ENCODE measurements at regions not wholly inside any gene's neighbourhood (a gene's known extent, or its start where the extent isn't known, plus 50 kb on each side); places are given as distances from the start of the nearest gene placed in this dataset.

GRCh38 chr3:104536715-104537114 lies 830.0 kb upstream of the ALCAM start:
- H3K4me3 Mint-ChIP-seq: no peak overlapping the region
- no peaks in the 10 kb centered on the region for H3K9me3 Mint-ChIP-seq
- CTCF ChIA-PET: no interaction called here
- H3K36me3 Mint-ChIP-seq: no peaks in the 10 kb centered on the region
- H3K27me3 Mint-ChIP-seq: no peaks in the 10 kb centered on the region
- H3K4me1 Mint-ChIP-seq: no peaks in the 10 kb centered on the region
- DNase-seq: no peak
- H3K27ac Mint-ChIP-seq: no peak overlapping the region

GRCh38 chr3:104537323-104537722 lies 829.4 kb upstream of the ALCAM start:
- no peaks in the 10 kb centered on the region for H3K36me3 Mint-ChIP-seq
- H3K9me3 Mint-ChIP-seq: no peaks in the 10 kb centered on the region
- no peak overlapping the region for H3K27ac Mint-ChIP-seq
- CTCF ChIA-PET: no interaction called here
- no peak for DNase-seq
- H3K4me3 Mint-ChIP-seq: no peak overlapping the region
- no peaks in the 10 kb centered on the region for H3K27me3 Mint-ChIP-seq
- no peaks in the 10 kb centered on the region for H3K4me1 Mint-ChIP-seq

DNA sequence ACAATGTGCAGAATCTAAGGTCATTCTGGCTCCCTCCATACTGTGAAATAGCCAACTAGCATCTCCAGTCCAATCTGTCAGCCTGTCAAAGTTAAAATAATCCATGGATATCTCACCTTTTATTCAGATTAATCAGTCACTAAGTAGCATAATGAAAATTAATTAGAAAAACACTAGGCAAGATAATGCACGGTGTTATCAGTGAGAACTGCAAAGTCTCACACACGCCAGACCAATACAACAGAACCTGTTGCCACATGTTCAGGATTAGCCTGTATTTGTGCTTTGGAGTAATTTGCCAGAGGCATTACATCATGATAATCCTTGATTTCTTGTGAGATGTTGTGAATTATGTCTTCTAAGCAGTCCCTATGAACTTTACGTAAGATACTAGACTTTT lies 820.4 kb upstream of the ALCAM start:
- CTCF ChIA-PET: no interaction called here
- no peak overlapping the region for H3K27ac Mint-ChIP-seq
- H3K9me3 Mint-ChIP-seq: no peaks in the 10 kb centered on the region
- H3K4me3 Mint-ChIP-seq: no peak overlapping the region
- no peaks in the 10 kb centered on the region for H3K36me3 Mint-ChIP-seq
- H3K4me1 Mint-ChIP-seq: no peaks in the 10 kb centered on the region
- DNase-seq: no peak
- H3K27me3 Mint-ChIP-seq: no peaks in the 10 kb centered on the region

- no peaks in the 10 kb centered on the region for H3K36me3 Mint-ChIP-seq
These were observed 819.7 kb upstream of the ALCAM start for GRCh38 chr3:104547031-104547430.

DNA sequence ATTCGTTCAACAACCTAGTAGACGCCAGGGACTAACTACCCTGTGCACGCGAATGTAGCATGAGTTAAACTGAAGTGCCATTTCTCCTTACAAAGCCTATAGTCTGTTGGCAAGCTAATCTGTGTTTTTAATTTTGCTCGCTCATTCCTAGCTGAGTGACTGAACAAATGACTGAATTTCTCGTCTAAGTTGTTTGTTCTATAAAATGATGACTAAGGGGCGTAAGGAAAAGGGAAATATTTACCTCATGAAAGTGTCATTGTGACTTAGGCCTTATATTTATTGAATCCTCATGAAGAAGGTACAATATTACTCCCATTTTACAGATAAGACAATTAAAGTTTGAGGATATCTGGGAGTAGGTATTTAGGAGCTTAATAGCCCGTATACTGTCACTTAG lies 818.3 kb upstream of the ALCAM start:
- Mint-ChIP-seq H3K27ac (no peak overlapping the region), H3K4me3 (no peak overlapping the region), H3K9me3 (no peaks in the 10 kb centered on the region), H3K36me3 (no peaks in the 10 kb centered on the region), H3K27me3 (no peaks in the 10 kb centered on the region), H3K4me1 (no peaks in the 10 kb centered on the region)
- CTCF ChIA-PET: no interaction called here
- no peak for DNase-seq

More at GRCh38 chr3:104547031-104547430, 819.7 kb upstream of the ALCAM start:
- no peak for DNase-seq
- Mint-ChIP-seq H3K4me3 (no peak overlapping the region), H3K9me3 (no peaks in the 10 kb centered on the region), H3K4me1 (no peaks in the 10 kb centered on the region), H3K27ac (no peak overlapping the region), H3K27me3 (no peaks in the 10 kb centered on the region)
- CTCF ChIA-PET: no interaction called here

DNA sequence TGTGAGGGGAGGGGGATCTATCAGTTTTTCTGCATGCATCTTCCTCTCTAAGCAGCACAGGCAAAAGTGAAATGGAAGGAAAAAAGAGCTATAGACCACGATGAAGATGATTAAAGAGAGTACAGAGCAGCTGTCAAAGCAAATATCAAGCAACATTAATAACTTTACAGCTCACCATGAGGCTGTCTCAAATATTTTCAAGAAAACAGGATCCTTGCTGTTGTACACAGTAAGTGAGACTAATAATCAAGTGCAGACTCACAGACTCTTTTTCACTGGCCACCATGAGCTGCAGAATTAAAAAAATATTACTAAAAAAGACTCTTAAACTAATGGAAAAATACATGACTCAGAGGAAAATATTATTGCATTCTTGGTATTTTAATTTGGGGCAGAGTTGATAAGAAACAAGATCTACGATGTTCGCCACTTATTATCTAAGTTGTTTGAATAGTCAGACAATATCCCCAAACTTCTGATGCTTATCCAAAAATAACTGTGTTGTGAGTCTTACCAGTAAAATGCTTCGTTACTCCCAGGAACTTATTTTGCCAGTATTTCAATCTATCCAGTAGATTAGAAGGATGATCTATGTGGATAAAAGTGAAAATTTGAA lies 817.5 kb upstream of the ALCAM start:
- CTCF ChIA-PET: no interaction called here
- H3K9me3 Mint-ChIP-seq: no peaks in the 10 kb centered on the region
- H3K36me3 Mint-ChIP-seq: no peaks in the 10 kb centered on the region
- H3K27ac Mint-ChIP-seq: no peak overlapping the region
- no peak for DNase-seq
- H3K4me1 Mint-ChIP-seq: no peaks in the 10 kb centered on the region
- no peaks in the 10 kb centered on the region for H3K27me3 Mint-ChIP-seq
- no peak overlapping the region for H3K4me3 Mint-ChIP-seq

- Mint-ChIP-seq H3K9me3 (no peaks in the 10 kb centered on the region), H3K27me3 (peaks cover 5% of the 10 kb centered on the region), H3K4me3 (no peak overlapping the region), H3K27ac (no peak overlapping the region), H3K36me3 (no peaks in the 10 kb centered on the region), H3K4me1 (no peaks in the 10 kb centered on the region)
- CTCF ChIA-PET: no interaction called here
- no peak for DNase-seq
These were observed 813.6 kb upstream of the ALCAM start for GRCh38 chr3:104553121-104553520.

GRCh38 chr3:104554425-104554824 lies 812.3 kb upstream of the ALCAM start:
- Mint-ChIP-seq H3K36me3 (no peaks in the 10 kb centered on the region), H3K27me3 (peaks cover 5% of the 10 kb centered on the region), H3K4me1 (no peaks in the 10 kb centered on the region), H3K27ac (no peak overlapping the region), H3K9me3 (no peaks in the 10 kb centered on the region), H3K4me3 (no peak overlapping the region)
- CTCF ChIA-PET: no interaction called here
- DNase-seq: no peak

DNA sequence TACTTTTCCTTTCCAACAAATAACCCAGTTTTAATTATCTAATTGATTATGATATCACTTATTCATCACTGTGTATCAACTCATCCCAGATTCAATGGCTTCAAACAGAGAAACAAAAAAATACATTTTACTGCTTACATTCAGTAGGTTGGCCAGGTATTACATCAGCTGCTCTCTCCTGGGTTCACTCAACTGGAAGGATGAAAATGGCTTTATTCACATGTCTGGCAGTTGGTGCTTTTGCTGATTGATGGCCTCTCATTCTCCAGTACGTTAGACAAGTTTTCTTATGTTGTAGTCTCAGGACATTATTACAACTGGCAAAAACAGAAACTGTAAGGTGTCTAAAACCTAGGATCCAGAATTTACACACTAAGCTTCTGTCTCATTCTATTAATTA lies 811.0 kb upstream of the ALCAM start:
- no peaks in the 10 kb centered on the region for H3K4me1 Mint-ChIP-seq
- no peaks in the 10 kb centered on the region for H3K36me3 Mint-ChIP-seq
- CTCF ChIA-PET: no interaction called here
- H3K9me3 Mint-ChIP-seq: no peaks in the 10 kb centered on the region
- DNase-seq: no peak
- H3K4me3 Mint-ChIP-seq: no peak overlapping the region
- H3K27me3 Mint-ChIP-seq: peaks cover 5% of the 10 kb centered on the region
- no peak overlapping the region for H3K27ac Mint-ChIP-seq

DNA sequence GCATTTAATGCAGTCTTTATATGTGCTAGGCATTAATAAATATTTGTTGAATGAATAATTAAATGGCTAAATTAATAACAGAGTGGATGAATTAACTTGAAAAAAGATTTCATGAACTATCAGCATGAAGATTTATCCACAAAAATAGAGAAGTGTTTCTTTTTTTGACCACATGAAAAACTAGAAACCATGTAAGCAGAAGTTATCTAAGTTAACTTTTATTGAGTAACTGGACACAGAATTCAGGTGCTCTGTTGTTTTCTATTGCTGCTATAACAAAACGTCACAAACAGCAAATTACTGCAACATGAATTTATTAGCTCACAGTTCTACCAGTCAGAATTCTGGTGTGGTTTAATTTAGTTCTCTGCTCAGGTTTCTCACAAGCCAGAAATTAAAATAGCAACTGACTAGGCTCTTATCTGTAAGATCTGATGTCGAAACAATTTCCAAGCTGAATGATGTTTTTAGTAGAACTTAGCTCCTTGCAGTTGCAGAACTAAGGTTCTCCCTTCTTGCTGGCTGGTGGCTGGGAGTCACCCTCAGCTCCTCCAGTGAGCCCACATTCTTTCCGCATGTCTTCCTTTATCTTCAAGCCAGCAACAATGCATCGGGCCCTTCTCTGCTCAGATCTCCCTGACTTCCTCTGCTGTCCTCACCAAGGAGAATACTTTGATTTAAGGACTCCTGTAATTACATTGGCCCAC lies 810.2 kb upstream of the ALCAM start:
- no peaks in the 10 kb centered on the region for H3K4me1 Mint-ChIP-seq
- CTCF ChIA-PET: no interaction called here
- no peak overlapping the region for H3K4me3 Mint-ChIP-seq

DNA sequence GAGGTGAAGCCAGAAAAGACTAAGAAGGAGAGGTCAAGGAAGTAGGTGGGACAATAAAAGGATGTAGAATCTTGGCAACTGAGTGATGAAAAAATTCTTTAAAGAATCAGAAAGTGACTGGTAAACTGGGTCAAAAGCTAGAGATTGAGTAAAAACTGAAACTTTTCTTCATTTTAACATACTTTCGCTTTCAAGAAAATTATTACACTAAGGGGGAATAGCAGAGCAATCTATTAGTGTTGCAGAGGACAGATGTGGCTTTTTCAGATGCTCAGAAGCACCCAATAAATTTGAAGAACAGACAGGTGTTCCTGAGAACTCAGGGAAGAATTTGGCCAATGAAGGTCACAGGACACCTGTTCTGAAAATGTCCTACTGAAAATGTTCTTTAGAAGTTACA lies 805.4 kb upstream of the ALCAM start:
- H3K27ac Mint-ChIP-seq: no peak overlapping the region
- H3K4me3 Mint-ChIP-seq: no peak overlapping the region
- no peaks in the 10 kb centered on the region for H3K9me3 Mint-ChIP-seq
- no peak for DNase-seq
- H3K4me1 Mint-ChIP-seq: no peaks in the 10 kb centered on the region
- CTCF ChIA-PET: no interaction called here
- no peaks in the 10 kb centered on the region for H3K36me3 Mint-ChIP-seq
- peaks cover 5% of the 10 kb centered on the region for H3K27me3 Mint-ChIP-seq

More for the DNA sequence above, 810.2 kb upstream of the ALCAM start:
- Mint-ChIP-seq H3K27me3 (peaks cover 5% of the 10 kb centered on the region), H3K36me3 (no peaks in the 10 kb centered on the region), H3K9me3 (no peaks in the 10 kb centered on the region), H3K27ac (no peak overlapping the region)
- DNase-seq: no peak

DNA sequence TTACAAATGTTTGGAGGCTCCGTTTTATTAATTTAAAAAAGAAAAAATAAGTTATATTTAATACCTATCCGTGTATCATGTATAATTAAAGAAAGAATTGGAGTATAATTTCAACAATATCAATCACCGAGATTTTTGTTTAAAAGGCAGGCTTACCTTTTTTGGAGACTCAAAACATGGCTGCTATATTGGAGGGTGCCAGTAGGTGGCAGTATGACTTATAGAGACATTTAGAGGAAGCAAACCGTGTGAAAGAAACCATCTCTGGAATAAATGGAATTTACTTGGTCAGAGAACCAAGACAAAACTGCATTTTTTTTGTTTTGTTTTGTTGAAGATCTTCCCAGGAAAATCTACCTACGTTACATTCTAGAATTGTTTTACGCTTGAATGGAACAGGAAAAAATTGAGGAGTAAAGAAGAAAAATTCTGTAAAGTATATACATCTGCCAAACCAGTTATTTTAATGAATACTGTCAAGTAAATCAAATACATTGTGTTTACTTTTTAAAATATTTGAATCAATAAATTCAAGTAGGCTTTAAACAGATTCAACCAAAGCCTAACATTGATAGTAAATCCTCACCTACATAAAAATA lies 802.6 kb upstream of the ALCAM start:
- H3K27ac Mint-ChIP-seq: no peak overlapping the region
- H3K9me3 Mint-ChIP-seq: no peaks in the 10 kb centered on the region
- no peaks in the 10 kb centered on the region for H3K4me1 Mint-ChIP-seq
- DNase-seq: peak; percentile 74
- H3K27me3 Mint-ChIP-seq: no peaks in the 10 kb centered on the region
- CTCF ChIA-PET: no interaction called here
- H3K36me3 Mint-ChIP-seq: no peaks in the 10 kb centered on the region
- H3K4me3 Mint-ChIP-seq: no peak overlapping the region

DNA sequence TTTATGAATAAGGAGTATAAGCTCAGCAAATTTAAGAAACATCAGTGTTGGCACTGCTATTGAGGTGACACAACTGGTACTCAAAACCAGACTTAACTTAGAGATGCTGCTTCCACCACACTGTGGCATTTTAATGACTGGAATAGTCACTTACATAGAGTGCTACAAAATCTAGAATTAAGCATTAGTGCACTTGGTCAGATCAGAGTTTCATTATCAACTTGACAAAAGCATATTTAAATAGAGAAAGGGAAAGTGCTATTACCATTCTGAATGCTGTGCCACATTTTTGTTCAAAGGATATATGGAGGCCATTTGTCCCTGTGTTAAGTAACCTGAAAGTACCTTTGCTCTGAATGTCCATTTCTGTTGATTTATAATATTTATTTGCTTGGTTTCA lies 800.7 kb upstream of the ALCAM start:
- no peaks in the 10 kb centered on the region for H3K27me3 Mint-ChIP-seq
- no peak overlapping the region for H3K4me3 Mint-ChIP-seq
- CTCF ChIA-PET: no interaction called here
- no peaks in the 10 kb centered on the region for H3K4me1 Mint-ChIP-seq
- DNase-seq: no peak
- no peaks in the 10 kb centered on the region for H3K36me3 Mint-ChIP-seq
- H3K27ac Mint-ChIP-seq: no peak overlapping the region
- no peaks in the 10 kb centered on the region for H3K9me3 Mint-ChIP-seq

- Mint-ChIP-seq H3K9me3 (peaks cover 29% of the 10 kb centered on the region), H3K4me3 (no peak overlapping the region), H3K27me3 (no peaks in the 10 kb centered on the region), H3K36me3 (no peaks in the 10 kb centered on the region), H3K4me1 (no peaks in the 10 kb centered on the region), H3K27ac (no peak overlapping the region)
- no peak for DNase-seq
- CTCF ChIA-PET: no interaction called here
These were observed 791.1 kb upstream of the ALCAM start for GRCh38 chr3:104575634-104576033.

DNA sequence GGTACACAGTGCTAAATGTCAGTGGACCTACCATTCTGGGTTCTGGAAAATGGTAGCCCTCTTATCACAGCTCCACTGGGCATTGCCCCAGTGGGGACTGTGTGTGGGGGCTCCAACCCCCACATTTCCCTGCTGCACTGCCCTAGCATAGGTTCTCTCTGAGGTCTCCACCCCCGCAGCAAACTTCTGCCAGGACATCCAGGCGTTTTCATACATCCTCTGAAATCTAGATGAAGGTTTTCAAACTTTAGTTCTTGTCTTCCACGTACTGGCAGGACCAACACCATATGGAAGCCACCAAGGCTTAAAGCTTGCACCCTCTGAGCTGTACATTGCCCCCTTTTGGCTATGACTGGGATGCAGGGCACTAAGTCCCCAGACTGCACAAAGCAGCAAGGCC lies 788.2 kb upstream of the ALCAM start:
- H3K4me1 Mint-ChIP-seq: no peaks in the 10 kb centered on the region
- H3K27ac Mint-ChIP-seq: no peak overlapping the region
- CTCF ChIA-PET: no interaction called here
- DNase-seq: no peak
- H3K27me3 Mint-ChIP-seq: no peaks in the 10 kb centered on the region
- no peaks in the 10 kb centered on the region for H3K36me3 Mint-ChIP-seq
- peaks cover 29% of the 10 kb centered on the region for H3K9me3 Mint-ChIP-seq
- H3K4me3 Mint-ChIP-seq: no peak overlapping the region

All from activated naive CD4-positive, alpha-beta T cell treated with anti-CD3 and anti-CD28 coated beads, Interleukin-2, amount 10 ng/mL, durations not matched to agents 7 days and 5 days (primary cell).